ENCODE measurements at regions not wholly inside any gene's neighbourhood (a gene's known extent, or its start where the extent isn't known, plus 50 kb on each side); places are given as distances from the start of the nearest gene placed in this dataset.

DNA sequence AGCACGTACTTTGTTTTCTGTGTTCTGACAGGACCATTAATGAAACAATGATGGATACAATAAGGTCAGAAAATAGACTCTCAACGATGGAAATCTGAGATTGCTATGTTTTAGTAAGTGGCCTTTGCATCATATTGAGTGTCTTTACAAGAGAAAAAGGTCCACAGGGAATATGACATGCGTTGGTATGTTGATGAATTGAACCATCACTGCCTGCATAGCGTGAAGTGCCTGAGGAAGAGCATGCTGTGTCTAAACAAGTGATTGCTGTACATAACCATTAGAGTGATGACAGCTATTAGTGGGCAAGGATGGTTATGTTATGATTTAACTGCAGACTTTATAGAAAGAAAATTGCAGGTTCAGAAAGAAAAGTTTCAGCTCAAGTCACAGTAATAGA is 623.2 kb downstream of the SLITRK5 start:
- Mint-ChIP-seq H3K4me1 (no peaks in the 10 kb centered on the region), H3K4me3 (no peak overlapping the region), H3K27ac (no peak overlapping the region), H3K9me3 (peaks cover 2% of the 10 kb centered on the region), H3K27me3 (ENCODE audit: insufficient read depth, low read depth) (no peaks in the 10 kb centered on the region), H3K36me3 (no peaks in the 10 kb centered on the region)
- TF ChIP-seq, protein P1, sequence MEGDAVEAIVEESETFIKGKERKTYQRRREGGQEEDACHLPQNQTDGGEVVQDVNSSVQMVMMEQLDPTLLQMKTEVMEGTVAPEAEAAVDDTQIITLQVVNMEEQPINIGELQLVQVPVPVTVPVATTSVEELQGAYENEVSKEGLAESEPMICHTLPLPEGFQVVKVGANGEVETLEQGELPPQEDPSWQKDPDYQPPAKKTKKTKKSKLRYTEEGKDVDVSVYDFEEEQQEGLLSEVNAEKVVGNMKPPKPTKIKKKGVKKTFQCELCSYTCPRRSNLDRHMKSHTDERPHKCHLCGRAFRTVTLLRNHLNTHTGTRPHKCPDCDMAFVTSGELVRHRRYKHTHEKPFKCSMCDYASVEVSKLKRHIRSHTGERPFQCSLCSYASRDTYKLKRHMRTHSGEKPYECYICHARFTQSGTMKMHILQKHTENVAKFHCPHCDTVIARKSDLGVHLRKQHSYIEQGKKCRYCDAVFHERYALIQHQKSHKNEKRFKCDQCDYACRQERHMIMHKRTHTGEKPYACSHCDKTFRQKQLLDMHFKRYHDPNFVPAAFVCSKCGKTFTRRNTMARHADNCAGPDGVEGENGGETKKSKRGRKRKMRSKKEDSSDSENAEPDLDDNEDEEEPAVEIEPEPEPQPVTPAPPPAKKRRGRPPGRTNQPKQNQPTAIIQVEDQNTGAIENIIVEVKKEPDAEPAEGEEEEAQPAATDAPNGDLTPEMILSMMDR (IDR thresholded peaks at IDR 0.05) = no peak
- TF ChIP-seq EZH2phosphoT487 (IDR thresholded peaks at IDR 0.05) (no peak), EZH2 (IDR thresholded peaks at IDR 0.05) (no peak)
- no peak overlapping the region for H2AFZ ChIP-seq (replicated peaks)
- H3K9ac ChIP-seq = no peak overlapping the region
- H3F3A ChIP-seq (ENCODE audit: low read depth) = no peaks in the 10 kb centered on the region
- no peaks in the 10 kb centered on the region for H4K20me1 ChIP-seq (ENCODE audit: low read depth)
- no peaks in the 10 kb centered on the region for H3K27me3 ChIP-seq
- no peak overlapping the region for H3K4me2 ChIP-seq
- H3K36me3 ChIP-seq = no peaks in the 10 kb centered on the region
- no peaks in the 10 kb centered on the region for H3K9me3 ChIP-seq (ENCODE audit: low read depth)
- no peak overlapping the region for H3K27ac ChIP-seq
- H3K79me2 ChIP-seq (ENCODE audit: low read depth) = no peaks in the 10 kb centered on the region
- no peak for DNase-seq (ENCODE audit: low spot score)
- H3K4me3 ChIP-seq = no peak overlapping the region
- no peaks in the 10 kb centered on the region for H3K4me1 ChIP-seq

DNA sequence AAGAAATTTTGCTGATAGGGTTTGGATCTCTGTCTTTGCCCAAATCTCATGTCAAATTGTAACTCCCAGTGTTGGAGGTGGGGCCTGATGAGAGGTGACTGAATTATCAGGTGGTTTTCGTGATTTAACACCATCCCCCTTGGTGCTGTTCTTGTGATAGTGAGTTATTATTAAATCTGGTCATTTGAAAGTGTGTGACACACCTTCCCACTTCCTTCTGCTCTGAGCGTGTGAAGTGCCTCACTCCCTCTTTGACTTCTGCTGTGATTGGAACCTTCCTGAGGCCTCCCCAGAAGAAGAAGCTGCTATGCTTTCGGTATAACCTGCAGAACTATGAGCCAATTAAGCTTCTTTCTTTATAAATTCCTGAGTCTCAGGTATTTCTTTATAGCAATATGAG is 632.0 kb downstream of the SLITRK5 start:
- H3K79me2 ChIP-seq (ENCODE audit: low read depth) = no peaks in the 10 kb centered on the region
- no peaks in the 10 kb centered on the region for H3K4me1 ChIP-seq
- no peak overlapping the region for H2AFZ ChIP-seq (replicated peaks)
- H4K20me1 ChIP-seq (ENCODE audit: low read depth) = no peaks in the 10 kb centered on the region
- TF ChIP-seq EZH2 (IDR thresholded peaks at IDR 0.05) (no peak), EZH2phosphoT487 (IDR thresholded peaks at IDR 0.05) (no peak)
- TF ChIP-seq, protein P1 (IDR thresholded peaks at IDR 0.05) = no peak
- no peak overlapping the region for H3K4me2 ChIP-seq
- Mint-ChIP-seq H3K27ac (no peak overlapping the region), H3K4me3 (no peak overlapping the region), H3K27me3 (ENCODE audit: insufficient read depth, low read depth) (no peaks in the 10 kb centered on the region), H3K36me3 (no peaks in the 10 kb centered on the region), H3K9me3 (peaks cover 5% of the 10 kb centered on the region), H3K4me1 (no peaks in the 10 kb centered on the region)
- H3K27ac ChIP-seq = no peak overlapping the region
- no peaks in the 10 kb centered on the region for H3K36me3 ChIP-seq
- no peak for DNase-seq (ENCODE audit: low spot score)
- H3K9ac ChIP-seq = no peak overlapping the region
- no peaks in the 10 kb centered on the region for H3K27me3 ChIP-seq
- H3F3A ChIP-seq (ENCODE audit: low read depth) = no peaks in the 10 kb centered on the region
- H3K9me3 ChIP-seq (ENCODE audit: low read depth) = no peaks in the 10 kb centered on the region
- no peak overlapping the region for H3K4me3 ChIP-seq

DNA sequence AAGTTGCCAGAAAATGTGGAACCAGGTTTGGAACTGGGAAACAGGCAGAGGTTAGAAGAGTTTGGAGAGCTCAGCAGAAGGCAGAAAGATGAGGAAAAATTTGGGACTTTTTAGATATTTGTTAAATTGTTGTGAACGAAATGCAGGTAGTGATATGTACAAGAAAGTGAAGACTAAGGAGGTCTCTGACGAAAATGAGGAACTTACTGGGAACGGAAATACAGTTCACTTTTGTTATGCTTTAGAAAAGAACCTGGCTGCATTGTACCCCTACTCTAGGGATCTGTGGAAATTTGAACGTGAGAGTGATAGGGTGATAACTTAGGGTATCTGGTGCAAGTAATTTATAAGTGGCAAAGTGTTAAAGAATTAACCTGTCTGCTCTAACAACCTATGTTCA is 632.4 kb downstream of the SLITRK5 start:
- Mint-ChIP-seq H3K4me3 (no peak overlapping the region), H3K27ac (no peak overlapping the region), H3K9me3 (peaks cover 5% of the 10 kb centered on the region), H3K27me3 (ENCODE audit: insufficient read depth, low read depth) (no peaks in the 10 kb centered on the region), H3K36me3 (no peaks in the 10 kb centered on the region), H3K4me1 (no peaks in the 10 kb centered on the region)
- DNase-seq (ENCODE audit: low spot score) = no peak
- no peak overlapping the region for H3K27ac ChIP-seq
- H3F3A ChIP-seq (ENCODE audit: low read depth) = no peaks in the 10 kb centered on the region
- no peak overlapping the region for H3K4me2 ChIP-seq
- no peak overlapping the region for H3K4me3 ChIP-seq
- TF ChIP-seq, protein P1 (IDR thresholded peaks at IDR 0.05) = no peak
- TF ChIP-seq EZH2phosphoT487 (IDR thresholded peaks at IDR 0.05) (no peak), EZH2 (IDR thresholded peaks at IDR 0.05) (no peak)
- H2AFZ ChIP-seq (replicated peaks) = no peak overlapping the region
- no peaks in the 10 kb centered on the region for H4K20me1 ChIP-seq (ENCODE audit: low read depth)
- no peaks in the 10 kb centered on the region for H3K4me1 ChIP-seq
- H3K9me3 ChIP-seq (ENCODE audit: low read depth) = no peaks in the 10 kb centered on the region
- no peaks in the 10 kb centered on the region for H3K36me3 ChIP-seq
- no peaks in the 10 kb centered on the region for H3K27me3 ChIP-seq
- H3K9ac ChIP-seq = no peak overlapping the region
- no peaks in the 10 kb centered on the region for H3K79me2 ChIP-seq (ENCODE audit: low read depth)

DNA sequence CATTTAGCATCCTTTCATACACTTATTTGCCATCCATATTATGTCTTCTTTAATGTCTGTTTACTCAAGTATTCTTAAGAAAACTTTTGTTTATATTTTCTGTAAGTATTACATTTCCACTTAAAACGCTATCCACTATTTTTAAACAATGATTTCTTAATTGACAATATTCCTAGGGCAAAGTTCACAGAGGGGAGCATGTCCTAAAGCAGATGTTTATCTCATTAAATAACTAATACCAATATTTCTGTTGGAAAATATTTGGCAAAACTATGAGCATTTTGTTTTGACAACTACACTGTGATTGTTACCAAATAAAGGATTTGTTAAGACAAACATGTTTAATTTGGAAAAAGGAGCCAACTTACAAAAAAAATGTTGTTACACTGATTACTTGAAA is 643.3 kb downstream of the SLITRK5 start:
- H2AFZ ChIP-seq (replicated peaks) = no peak overlapping the region

More for the DNA sequence above, 643.3 kb downstream of the SLITRK5 start:
- Histone ChIP-seq H3K4me1 (no peaks in the 10 kb centered on the region), H4K20me1 (ENCODE audit: low read depth) (no peaks in the 10 kb centered on the region), H3K27me3 (no peaks in the 10 kb centered on the region), H3K9me3 (ENCODE audit: low read depth) (no peaks in the 10 kb centered on the region), H3K9ac (no peak overlapping the region), H3K79me2 (ENCODE audit: low read depth) (no peaks in the 10 kb centered on the region), H3K4me2 (no peak overlapping the region), H3K36me3 (no peaks in the 10 kb centered on the region), H3K27ac (no peak overlapping the region), H3K4me3 (no peak overlapping the region), H3F3A (ENCODE audit: low read depth) (no peaks in the 10 kb centered on the region)
- H3K4me1 Mint-ChIP-seq = no peaks in the 10 kb centered on the region
- no peak overlapping the region for H3K4me3 Mint-ChIP-seq
- no peaks in the 10 kb centered on the region for H3K36me3 Mint-ChIP-seq
- H3K27me3 Mint-ChIP-seq (ENCODE audit: insufficient read depth, low read depth) = no peaks in the 10 kb centered on the region
- no peaks in the 10 kb centered on the region for H3K9me3 Mint-ChIP-seq
- TF ChIP-seq EZH2 (IDR thresholded peaks at IDR 0.05) (no peak), EZH2phosphoT487 (IDR thresholded peaks at IDR 0.05) (no peak)
- TF ChIP-seq, protein P1 (IDR thresholded peaks at IDR 0.05) = no peak
- DNase-seq (ENCODE audit: low spot score) = no peak
- no peak overlapping the region for H3K27ac Mint-ChIP-seq

All from neural progenitor cell (in vitro differentiated cells).